ENCODE measurements at regions not wholly inside any gene's neighbourhood (a gene's known extent, or its start where the extent isn't known, plus 50 kb on each side); places are given as distances from the start of the nearest gene placed in this dataset.
"Not testable (repeated sequence)": the region's sequence is repeated elsewhere in the genome, so short reads cannot be mapped to it uniquely, and the experiment has no call there.

- H3K9me3 Mint-ChIP-seq, result peaks cover 5% of the 10 kb centered on the region
- Histone ChIP-seq H3K27me3 (ENCODE audit: control insufficient read depth, insufficient read depth, low read length, poor library complexity, severe bottlenecking) (no peaks in the 10 kb centered on the region), H3K9ac (ENCODE audit: extremely low read depth, low read length, poor library complexity, severe bottlenecking) (no peak overlapping the region), H3K36me3 (ENCODE audit: control insufficient read depth, insufficient read depth, low read length) (no peaks in the 10 kb centered on the region), H3K4me1 (ENCODE audit: control insufficient read depth, insufficient read depth, low read length) (no peaks in the 10 kb centered on the region), H3K9me3 (ENCODE audit: control insufficient read depth, low read length) (no peaks in the 10 kb centered on the region), H3K27ac (ENCODE audit: low read depth, low read length) (no peak overlapping the region), H3K4me3 (ENCODE audit: low read length) (no peak overlapping the region)
- H3K27ac Mint-ChIP-seq, result peak overlapping the region; percentile 84
- H3K4me3 Mint-ChIP-seq, result no peak overlapping the region
- 85 to 86% methylated on average over 7 to 8 of the region's 8 CpGs for WGBS, 2 experiments (ENCODE audit: insufficient coverage in 1 of 2, insufficient read length in 1 of 2)
- DNase-seq, result peak; percentile 68
- no peak for TF ChIP-seq CTCF (conservative IDR thresholded peaks at IDR 0.05)
- H3K27me3 Mint-ChIP-seq (ENCODE audit: insufficient read depth), result no peaks in the 10 kb centered on the region
- H3K4me1 Mint-ChIP-seq, result peaks cover 18% of the 10 kb centered on the region
- H3K36me3 Mint-ChIP-seq (ENCODE audit: low read depth), result no peaks in the 10 kb centered on the region
These were observed 208.8 kb downstream of the HIBADH start for GRCh38 chr7:27453702-27454405.

GRCh38 chr7:27457120-27457519 is 205.6 kb downstream of the HIBADH start:
- not testable (repeated sequence) for H3K36me3 ChIP-seq (ENCODE audit: control insufficient read depth, insufficient read depth, low read length); H3K9ac ChIP-seq (ENCODE audit: extremely low read depth, low read length, poor library complexity, severe bottlenecking); H3K4me3 Mint-ChIP-seq; DNase-seq; H3K9me3 ChIP-seq (ENCODE audit: control insufficient read depth, low read length); H3K4me3 ChIP-seq (ENCODE audit: low read length); H3K27ac ChIP-seq (ENCODE audit: low read depth, low read length); H3K36me3 Mint-ChIP-seq (ENCODE audit: low read depth); H3K27me3 Mint-ChIP-seq (ENCODE audit: insufficient read depth); H3K27me3 ChIP-seq (ENCODE audit: control insufficient read depth, insufficient read depth, low read length, poor library complexity, severe bottlenecking); H3K27ac Mint-ChIP-seq; H3K4me1 Mint-ChIP-seq; H3K9me3 Mint-ChIP-seq; H3K4me1 ChIP-seq (ENCODE audit: control insufficient read depth, insufficient read depth, low read length)
- WGBS, 2 experiments (ENCODE audit: insufficient coverage in 1 of 2, insufficient read length in 1 of 2), result 89% methylated on average over 15 of the region's 16 CpGs; no CpG with 5 or more reads in 1 of the 2 experiments

GRCh38 chr7:27457603-27458565 is 204.8 kb downstream of the HIBADH start:
- H3K4me3 Mint-ChIP-seq; DNase-seq; H3K4me1 ChIP-seq (ENCODE audit: control insufficient read depth, insufficient read depth, low read length); H3K27me3 ChIP-seq (ENCODE audit: control insufficient read depth, insufficient read depth, low read length, poor library complexity, severe bottlenecking); H3K4me3 ChIP-seq (ENCODE audit: low read length); H3K27me3 Mint-ChIP-seq (ENCODE audit: insufficient read depth); H3K27ac ChIP-seq (ENCODE audit: low read depth, low read length); H3K27ac Mint-ChIP-seq; H3K9me3 ChIP-seq (ENCODE audit: control insufficient read depth, low read length); H3K36me3 Mint-ChIP-seq (ENCODE audit: low read depth); H3K36me3 ChIP-seq (ENCODE audit: control insufficient read depth, insufficient read depth, low read length); H3K9me3 Mint-ChIP-seq; H3K9ac ChIP-seq (ENCODE audit: extremely low read depth, low read length, poor library complexity, severe bottlenecking); H3K4me1 Mint-ChIP-seq: not testable (repeated sequence)
- 95 to 99% methylated on average over 14 to 30 of the region's 35 CpGs for WGBS, 2 experiments (ENCODE audit: insufficient coverage in 1 of 2, insufficient read length in 1 of 2)

All from endodermal cell (in vitro differentiated cells).